HepG2 (cell line): ENCODE measurements at regions not wholly inside any gene's neighbourhood (a gene's known extent, or its start where the extent isn't known, plus 50 kb on each side); places are given as distances from the start of the nearest gene placed in this dataset.

Source experiments
- CEBPG ChIP-seq: IDR thresholded peaks from 2 replicates; pipeline ENCODE4 v1.6.1; 2016
- LBX2 ChIP-seq: sonication (generic); formaldehyde crosslinking; IDR thresholded peaks from 2 replicates; pipeline ENCODE4 v1.5.0; 2020; ENCODE audit warnings: missing genetic modification reagents, mild to moderate bottlenecking, borderline replicate concordance
- MTF2 ChIP-seq: sonication (generic); formaldehyde crosslinking; IDR thresholded peaks from 2 replicates; pipeline ENCODE4 v1.5.0; 2020; ENCODE audit warnings: missing genetic modification reagents, borderline replicate concordance
- PRDM4 ChIP-seq: sonication (generic); formaldehyde crosslinking; IDR thresholded peaks from 2 replicates; pipeline ENCODE4 v1.9.0; 2021; ENCODE audit warnings: missing genetic modification reagents, borderline replicate concordance
- REL ChIP-seq: sonication (generic); formaldehyde crosslinking; conservative IDR thresholded peaks from 2 replicates; pipeline ENCODE4 v1.8.0; 2022; ENCODE audit warnings: mild to moderate bottlenecking, missing genetic modification reagents, moderate library complexity
- SCMH1 ChIP-seq: sonication (generic); formaldehyde crosslinking; IDR thresholded peaks from 2 replicates; pipeline ENCODE4 v1.9.0; 2021; ENCODE audit warnings: missing genetic modification reagents, mild to moderate bottlenecking, borderline replicate concordance
- SMYD3 ChIP-seq: sonication (generic); formaldehyde crosslinking; IDR thresholded peaks from 2 replicates; pipeline ENCODE4 v1.8.1; 2023; ENCODE audit warnings: mild to moderate bottlenecking, missing genetic modification reagents
- SSRP1 ChIP-seq: IDR thresholded peaks from 2 replicates; pipeline ENCODE4 v1.6.1; 2016; ENCODE audit warnings: control low read depth
- ZFP62 ChIP-seq: sonication (generic); formaldehyde crosslinking; IDR thresholded peaks from 2 replicates; pipeline ENCODE4 v1.4.0; 2020; ENCODE audit warnings: missing genetic modification reagents
- ZNF276 ChIP-seq: sonication (generic); formaldehyde crosslinking; IDR thresholded peaks from 2 replicates; pipeline ENCODE4 v1.4.0; 2020; ENCODE audit warnings: mild to moderate bottlenecking, low read depth, missing genetic modification reagents
- ZNF510 ChIP-seq: sonication (generic); formaldehyde crosslinking; IDR thresholded peaks from 2 replicates; pipeline ENCODE4 v1.4.0; 2020; ENCODE audit warnings: low read depth, mild to moderate bottlenecking, missing genetic modification reagents
- ZNF570 ChIP-seq: sonication (generic); formaldehyde crosslinking; IDR thresholded peaks from 2 replicates; pipeline ENCODE4 v1.4.0; 2020; ENCODE audit warnings: mild to moderate bottlenecking, missing genetic modification reagents, borderline replicate concordance
- ZSCAN22 ChIP-seq: sonication (generic); formaldehyde crosslinking; IDR thresholded peaks from 2 replicates; pipeline ENCODE4 v1.4.0; 2020; ENCODE audit warnings: mild to moderate bottlenecking, missing genetic modification reagents
- ZSCAN9 ChIP-seq: IDR thresholded peaks from 2 replicates; pipeline ENCODE4 v1.6.1; 2016; ENCODE audit warnings: borderline replicate concordance
- TF ChIP-seq, protein P1 (sequence below): sonication (generic); formaldehyde crosslinking; conservative IDR thresholded peaks from 2 replicates; pipeline ENCODE4 v1.4.0; 2020; ENCODE audit warnings: mild to moderate bottlenecking, missing genetic modification reagents, moderate library complexity
- TF ChIP-seq, protein P2 (sequence below): sonication (generic); formaldehyde crosslinking; IDR thresholded peaks from 2 replicates; pipeline ENCODE4 v1.4.0; 2020; ENCODE audit warnings: missing genetic modification reagents
- TF ChIP-seq, protein P3 (sequence below): sonication (generic); formaldehyde crosslinking; IDR thresholded peaks from 2 replicates; pipeline ENCODE4 v1.5.0; 2020; ENCODE audit warnings: missing genetic modification reagents, mild to moderate bottlenecking, borderline replicate concordance

DNA sequence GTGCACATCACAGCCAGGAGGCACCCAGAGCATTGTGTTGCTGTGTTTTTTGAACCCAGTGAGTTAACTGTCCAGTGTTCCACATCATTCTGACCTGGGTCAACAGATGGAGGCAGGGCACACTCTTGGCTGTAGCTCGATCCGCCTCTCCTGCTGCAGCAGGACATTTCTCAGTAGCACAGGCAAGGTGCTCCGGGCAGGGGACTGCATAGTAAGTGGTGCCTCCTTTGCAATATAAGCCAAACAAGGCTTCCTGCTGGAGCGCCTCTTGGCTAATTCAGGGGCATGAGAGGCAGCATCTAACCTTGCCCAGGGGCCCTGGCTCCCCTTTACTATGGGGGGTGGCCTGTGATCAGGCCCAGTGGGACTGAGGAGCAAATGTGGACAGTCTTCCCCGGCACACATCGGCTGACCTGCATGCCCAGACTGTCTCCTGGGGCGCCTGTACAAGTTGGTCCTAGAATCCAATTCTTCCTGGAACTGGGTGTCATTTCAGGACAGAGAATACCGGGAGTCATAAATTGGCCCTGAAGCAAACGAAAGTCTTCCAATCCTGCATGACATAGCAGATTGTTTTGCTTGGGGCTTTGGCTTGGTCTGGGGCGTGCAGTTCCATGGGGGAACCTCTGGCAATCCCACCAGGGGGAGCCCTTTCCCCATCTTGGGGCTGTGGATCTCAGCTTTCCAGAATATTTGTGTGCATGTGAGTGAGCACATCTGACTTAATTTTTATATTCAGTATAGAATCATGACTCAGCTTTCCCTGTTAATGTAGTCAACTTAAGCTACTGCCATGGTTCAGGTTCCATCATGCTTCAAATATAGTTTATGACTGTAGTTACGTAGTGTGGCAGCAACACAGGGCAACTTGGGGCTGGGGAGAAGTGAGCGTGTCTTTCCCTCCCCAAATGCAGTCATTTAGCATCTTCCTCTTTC, 56.0 kb upstream of the DDR1 start (continued):
- TF ChIP-seq PRDM4 (CRISPR knock-in tag) (no peak), ZFP62 (CRISPR knock-in tag) (no peak), MTF2 (CRISPR knock-in tag) (no peak), ZSCAN9 (CRISPR knock-in tag) (0 out of 2 replicates have a peak, but pooled peaks have one; percentile 38), SCMH1 (CRISPR knock-in tag) (no peak), SSRP1 (CRISPR knock-in tag) (peak; percentile 48; the same call in 1 of the 2 replicates), ZNF570 (CRISPR knock-in tag) (no peak), LBX2 (CRISPR knock-in tag) (no peak), ZNF276 (CRISPR knock-in tag) (no peak), ZNF510 (no peak), REL (CRISPR knock-in tag) (no peak), CEBPG (CRISPR knock-in tag) (no peak; the same call in 1 of the 2 replicates), SMYD3 (peak; percentile 48; the same call in 1 of the 2 replicates), ZSCAN22 (CRISPR knock-in tag) (no peak)
- TF ChIP-seq, protein P1, sequence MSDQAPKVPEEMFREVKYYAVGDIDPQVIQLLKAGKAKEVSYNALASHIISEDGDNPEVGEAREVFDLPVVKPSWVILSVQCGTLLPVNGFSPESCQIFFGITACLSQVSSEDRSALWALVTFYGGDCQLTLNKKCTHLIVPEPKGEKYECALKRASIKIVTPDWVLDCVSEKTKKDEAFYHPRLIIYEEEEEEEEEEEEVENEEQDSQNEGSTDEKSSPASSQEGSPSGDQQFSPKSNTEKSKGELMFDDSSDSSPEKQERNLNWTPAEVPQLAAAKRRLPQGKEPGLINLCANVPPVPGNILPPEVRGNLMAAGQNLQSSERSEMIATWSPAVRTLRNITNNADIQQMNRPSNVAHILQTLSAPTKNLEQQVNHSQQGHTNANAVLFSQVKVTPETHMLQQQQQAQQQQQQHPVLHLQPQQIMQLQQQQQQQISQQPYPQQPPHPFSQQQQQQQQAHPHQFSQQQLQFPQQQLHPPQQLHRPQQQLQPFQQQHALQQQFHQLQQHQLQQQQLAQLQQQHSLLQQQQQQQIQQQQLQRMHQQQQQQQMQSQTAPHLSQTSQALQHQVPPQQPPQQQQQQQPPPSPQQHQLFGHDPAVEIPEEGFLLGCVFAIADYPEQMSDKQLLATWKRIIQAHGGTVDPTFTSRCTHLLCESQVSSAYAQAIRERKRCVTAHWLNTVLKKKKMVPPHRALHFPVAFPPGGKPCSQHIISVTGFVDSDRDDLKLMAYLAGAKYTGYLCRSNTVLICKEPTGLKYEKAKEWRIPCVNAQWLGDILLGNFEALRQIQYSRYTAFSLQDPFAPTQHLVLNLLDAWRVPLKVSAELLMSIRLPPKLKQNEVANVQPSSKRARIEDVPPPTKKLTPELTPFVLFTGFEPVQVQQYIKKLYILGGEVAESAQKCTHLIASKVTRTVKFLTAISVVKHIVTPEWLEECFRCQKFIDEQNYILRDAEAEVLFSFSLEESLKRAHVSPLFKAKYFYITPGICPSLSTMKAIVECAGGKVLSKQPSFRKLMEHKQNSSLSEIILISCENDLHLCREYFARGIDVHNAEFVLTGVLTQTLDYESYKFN (CRISPR knock-in tag) = peak; percentile 38; the same call in 1 of the 2 replicates
- TF ChIP-seq, protein P2, sequence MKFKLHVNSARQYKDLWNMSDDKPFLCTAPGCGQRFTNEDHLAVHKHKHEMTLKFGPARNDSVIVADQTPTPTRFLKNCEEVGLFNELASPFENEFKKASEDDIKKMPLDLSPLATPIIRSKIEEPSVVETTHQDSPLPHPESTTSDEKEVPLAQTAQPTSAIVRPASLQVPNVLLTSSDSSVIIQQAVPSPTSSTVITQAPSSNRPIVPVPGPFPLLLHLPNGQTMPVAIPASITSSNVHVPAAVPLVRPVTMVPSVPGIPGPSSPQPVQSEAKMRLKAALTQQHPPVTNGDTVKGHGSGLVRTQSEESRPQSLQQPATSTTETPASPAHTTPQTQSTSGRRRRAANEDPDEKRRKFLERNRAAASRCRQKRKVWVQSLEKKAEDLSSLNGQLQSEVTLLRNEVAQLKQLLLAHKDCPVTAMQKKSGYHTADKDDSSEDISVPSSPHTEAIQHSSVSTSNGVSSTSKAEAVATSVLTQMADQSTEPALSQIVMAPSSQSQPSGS (CRISPR knock-in tag) = no peak; the same call in 1 of the 2 replicates
- TF ChIP-seq, protein P3, sequence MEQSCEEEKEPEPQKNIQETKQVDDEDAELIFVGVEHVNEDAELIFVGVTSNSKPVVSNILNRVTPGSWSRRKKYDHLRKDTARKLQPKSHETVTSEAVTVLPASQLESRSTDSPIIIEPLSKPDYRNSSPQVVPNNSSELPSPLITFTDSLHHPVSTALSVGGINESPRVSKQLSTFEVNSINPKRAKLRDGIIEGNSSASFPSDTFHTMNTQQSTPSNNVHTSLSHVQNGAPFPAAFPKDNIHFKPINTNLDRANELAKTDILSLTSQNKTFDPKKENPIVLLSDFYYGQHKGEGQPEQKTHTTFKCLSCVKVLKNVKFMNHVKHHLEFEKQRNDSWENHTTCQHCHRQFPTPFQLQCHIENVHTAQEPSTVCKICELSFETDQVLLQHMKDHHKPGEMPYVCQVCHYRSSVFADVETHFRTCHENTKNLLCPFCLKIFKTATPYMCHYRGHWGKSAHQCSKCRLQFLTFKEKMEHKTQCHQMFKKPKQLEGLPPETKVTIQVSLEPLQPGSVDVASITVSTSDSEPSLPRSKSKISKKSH = peak; percentile 77
